NCI-H526 (cell line): ENCODE measurements at regions not wholly inside any gene's neighbourhood (a gene's known extent, or its start where the extent isn't known, plus 50 kb on each side); places are given as distances from the start of the nearest gene placed in this dataset.
A peak's percentile ranks its signal among the peaks of the same experiment; 100 is the strongest.

Source experiments
- DNase-seq, 2 experiments: peaks; one replicate each; lab custom pipeline; 2025; lab: John Stamatoyannopoulos, UW

DNA sequence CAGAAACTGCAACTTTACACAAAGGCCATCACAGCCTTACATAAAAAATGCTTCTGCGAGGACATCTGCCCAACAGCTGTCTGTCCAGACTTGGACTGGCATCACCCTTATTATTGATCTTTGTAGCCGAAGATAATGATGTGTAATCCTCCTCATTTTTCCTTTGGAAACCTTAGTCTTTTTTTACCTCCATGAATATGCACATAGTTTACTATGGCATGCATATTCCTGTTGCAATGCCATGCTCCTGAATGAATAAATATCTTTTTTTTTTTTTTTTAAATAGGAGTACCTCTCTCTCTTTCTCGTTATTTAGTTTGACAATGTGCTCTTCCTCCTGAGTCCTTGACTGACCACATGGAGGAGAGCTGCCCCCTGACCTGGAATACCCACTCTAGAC lies 409.6 kb upstream of the USP24 start:
- no peak for DNase-seq

GRCh38 chr1:55623311-55623710 lies 408.1 kb upstream of the USP24 start:
- DNase-seq = no peak

DNA sequence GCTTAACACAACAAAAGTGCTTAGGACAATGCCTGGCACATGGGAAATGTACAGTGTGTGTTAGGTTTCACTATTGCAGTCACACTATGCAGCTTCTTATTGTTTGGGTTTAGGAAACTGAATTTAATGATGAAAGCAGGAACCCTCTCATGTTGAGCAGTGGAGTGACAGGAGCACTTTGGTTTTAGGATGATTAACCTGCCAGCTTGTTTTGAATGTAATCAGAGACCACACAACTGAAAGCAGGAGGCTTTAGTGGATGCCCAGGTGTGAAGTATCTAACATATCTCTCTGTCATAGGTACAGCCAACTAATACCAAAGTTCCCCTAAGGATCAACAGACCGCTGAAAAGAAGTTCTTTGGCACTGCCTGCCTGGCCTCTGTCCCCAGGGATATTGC lies 406.9 kb upstream of the USP24 start:
- DNase-seq = no peak

- DNase-seq = no peak
Observed at GRCh38 chr1:55618199-55618598, 403.0 kb upstream of the USP24 start.

DNA sequence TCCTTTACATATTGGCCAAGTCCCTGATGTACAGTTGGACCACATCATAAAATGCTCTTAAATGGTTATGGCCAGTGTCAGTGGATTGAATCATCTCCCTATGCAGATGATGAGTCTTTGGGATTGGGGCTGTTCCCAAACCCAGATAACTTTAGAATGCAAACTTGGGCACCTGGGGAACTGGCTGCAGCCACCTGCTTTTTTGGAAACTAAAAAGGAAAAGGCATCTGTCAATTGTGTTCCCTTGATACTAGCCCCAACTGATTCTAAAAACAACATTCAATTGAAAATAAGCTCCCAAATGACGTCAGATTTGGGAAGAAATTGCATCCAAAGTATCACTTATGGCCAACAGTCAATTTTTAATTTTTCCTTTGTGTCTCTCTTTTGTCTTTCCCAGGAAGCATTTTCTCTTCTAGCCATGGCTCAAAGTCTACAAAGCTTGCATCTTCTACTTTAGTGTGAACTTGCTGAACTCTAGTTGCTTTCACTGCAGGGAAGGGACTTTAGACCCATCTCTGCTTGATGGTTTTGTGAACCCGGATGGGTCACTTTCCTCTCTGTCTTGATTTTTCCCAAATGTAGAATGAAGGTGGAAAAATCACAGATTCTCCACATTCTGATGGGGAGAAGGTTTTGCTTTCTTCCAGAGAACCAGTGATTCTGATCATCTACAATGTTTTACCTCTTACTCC lies 402.3 kb upstream of the USP24 start:
- DNase-seq = no peak

- no peak for DNase-seq
Observed at GRCh38 chr1:55612988-55613387, 397.8 kb upstream of the USP24 start.

DNA sequence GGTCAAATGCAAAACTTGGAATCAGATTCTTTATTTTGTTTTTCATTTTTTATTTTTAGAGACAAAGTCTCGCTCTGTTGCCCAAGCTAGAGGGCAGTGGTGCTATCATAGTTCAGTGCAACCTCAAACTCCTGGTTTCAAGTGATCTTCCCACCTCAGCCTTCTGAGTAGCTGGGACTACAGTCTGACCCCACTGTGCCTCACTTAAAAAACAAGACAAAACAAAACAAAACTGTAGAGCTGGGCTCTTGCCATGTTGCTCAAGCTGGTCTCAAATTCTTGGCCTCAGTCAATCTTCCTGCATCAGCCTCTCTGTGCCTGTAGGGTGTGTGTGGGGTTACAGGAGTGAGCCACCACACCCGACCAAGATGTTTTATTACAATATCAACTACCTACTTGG lies 396.0 kb upstream of the USP24 start:
- DNase-seq = no peak

GRCh38 chr1:55610203-55610602 lies 395.0 kb upstream of the USP24 start:
- DNase-seq = no peak

GRCh38 chr1:55609630-55610029 lies 394.5 kb upstream of the USP24 start:
- DNase-seq = no peak

DNA sequence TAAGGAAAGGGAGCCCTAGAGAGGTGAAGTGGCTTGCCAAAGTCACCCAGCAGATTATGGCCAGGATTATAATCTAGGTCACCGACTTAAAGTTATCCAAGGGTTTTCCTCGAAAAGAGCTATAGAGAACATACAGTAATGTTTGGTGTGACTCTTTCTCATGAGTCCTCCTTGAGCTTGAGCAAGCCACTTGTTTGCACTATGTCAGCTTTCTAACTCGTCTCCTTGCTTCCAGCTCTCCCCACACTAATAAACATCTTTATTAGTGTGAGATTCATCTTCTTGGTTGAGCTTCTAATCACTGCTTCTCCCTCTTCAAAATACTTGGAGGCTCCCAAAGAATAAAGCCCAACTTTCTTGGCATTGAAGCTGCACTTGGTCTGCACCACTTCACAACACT lies 390.0 kb upstream of the USP24 start:
- DNase-seq = no peak

GRCh38 chr1:55604749-55605148 lies 389.6 kb upstream of the USP24 start:
- no peak for DNase-seq

DNA sequence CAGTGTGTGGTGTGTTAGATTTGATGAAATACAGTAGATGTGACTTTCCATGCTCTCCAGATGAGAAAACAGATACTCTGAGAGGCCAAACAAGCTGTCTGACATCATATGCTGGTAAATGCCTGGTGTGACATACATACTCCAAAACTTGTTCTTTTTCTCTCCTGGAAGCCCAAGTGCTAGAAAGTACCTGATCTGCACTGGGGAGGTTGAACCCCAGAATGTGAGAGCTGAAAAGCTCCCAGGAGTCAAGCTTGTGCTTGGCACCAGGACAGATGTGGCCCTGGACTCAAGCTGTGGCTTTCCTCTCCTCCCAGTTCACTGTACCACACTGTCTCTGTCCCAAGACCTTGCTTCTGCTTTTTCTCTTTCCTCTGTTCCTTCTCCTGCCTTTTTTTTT lies 389.0 kb upstream of the USP24 start:
- no peak for DNase-seq

DNA sequence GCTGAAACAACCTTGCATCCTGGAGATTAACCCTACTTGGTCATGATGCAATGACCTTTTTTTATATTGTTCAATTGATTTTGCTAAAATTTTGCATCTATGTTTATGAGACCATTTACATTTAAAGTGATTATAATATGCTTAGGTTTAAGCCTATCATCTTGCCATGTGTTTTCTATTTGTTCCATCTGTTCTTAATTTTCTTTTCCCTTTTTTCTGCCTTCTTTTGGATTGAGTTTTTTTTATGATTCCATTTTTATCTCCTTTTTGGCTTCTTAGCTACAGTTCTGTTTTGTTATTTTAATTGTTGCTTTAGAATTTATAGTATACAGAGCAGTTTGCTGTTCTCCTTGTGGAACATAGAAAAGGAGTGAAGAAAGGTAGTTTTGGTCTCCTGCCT lies 385.1 kb upstream of the USP24 start:
- DNase-seq = no peak

DNA sequence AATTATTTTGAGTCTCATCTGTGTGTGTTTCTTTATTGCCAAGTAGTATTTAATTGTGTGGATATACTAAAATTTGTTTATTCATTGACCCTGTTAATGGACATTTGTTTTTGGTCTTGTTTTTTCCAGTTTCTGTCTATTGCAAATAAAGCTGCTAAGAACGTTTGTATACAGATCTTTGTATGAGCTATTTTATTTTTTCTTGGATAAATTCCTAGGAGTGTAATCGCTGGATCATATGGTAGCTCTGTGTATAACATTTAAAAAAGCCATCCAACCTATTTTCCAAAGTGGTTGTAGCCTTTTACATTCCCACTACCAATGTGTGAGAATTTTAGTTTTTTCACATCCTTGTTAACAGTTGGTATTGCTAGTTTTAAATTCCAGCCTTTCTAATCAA lies 382.7 kb upstream of the USP24 start:
- DNase-seq = no peak

GRCh38 chr1:55594701-55595100 lies 379.5 kb upstream of the USP24 start:
- DNase-seq = no peak

GRCh38 chr1:55593298-55593697 lies 378.1 kb upstream of the USP24 start:
- DNase-seq = no peak

DNA sequence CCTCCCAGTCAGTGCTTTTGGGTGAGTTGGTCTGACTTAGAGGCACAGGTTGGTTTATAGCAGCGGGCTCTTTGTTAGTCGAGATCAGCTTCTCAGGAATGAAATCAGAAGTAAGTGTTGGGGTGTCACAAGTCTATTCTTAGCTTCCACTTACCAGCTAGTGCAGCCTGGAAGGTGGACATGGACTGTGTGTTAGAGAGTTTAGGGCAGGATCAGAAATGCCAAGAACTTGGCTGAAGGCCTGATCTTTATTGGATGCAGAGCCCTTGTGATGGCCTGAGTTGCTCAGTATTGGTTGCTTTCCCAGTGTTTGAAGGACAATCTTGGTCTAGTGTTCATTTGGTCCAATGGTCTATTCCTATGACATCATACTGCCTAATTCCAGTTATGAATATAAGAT lies 377.0 kb upstream of the USP24 start:
- DNase-seq = no peak

DNA sequence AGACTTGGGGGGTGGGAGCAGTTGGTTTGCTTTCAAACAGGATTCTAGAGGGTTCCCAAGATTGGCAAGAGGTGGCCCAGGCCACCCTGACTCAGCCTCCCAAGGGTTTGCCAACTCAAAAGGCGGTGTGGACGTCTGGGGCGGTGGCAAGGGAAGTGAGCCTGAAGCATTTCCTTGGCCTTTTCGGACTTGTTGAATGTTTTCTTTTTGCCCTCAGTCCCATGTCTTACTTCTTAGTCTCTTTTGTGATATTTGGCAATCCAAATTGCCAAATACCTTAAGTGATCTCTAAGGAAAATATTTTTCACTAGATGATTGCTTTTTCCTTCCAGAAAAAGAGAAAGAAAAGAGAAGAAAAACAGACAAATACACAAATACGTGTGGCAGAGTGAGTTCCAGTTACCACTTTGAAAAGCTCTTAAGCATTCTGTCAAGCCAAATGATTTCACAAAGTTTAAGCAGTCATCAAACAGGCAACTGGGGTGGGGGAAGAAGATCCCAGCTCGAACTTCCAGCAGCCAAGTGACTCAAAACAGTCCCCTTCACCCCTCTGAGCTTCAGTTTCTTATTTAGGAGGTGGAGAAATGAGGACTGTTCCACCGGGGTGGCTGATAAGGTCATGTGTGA lies 374.6 kb upstream of the USP24 start:
- no peak for DNase-seq

- no peak for DNase-seq
Observed at GRCh38 chr1:55588309-55588708, 373.1 kb upstream of the USP24 start.

DNA sequence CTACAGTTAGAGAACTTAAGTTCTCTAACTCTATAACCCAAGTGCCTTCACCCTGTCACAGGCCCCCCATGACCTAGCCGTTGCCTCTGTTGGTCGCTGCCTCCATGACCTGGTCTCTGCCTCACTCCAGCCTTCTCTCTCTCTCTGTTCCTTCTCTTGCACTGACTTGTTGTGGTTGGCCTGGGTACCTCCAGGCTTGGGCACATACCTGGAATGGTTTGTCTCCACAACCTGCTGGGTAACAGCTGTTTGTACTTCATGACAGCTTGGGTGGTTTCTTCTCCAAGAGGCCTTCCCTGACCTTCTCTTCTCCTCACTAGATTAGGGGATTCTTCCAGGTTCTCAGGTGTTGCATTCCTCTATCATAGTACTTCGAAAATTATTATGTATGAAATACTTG lies 371.6 kb upstream of the USP24 start:
- DNase-seq = no peak

- DNase-seq = no peak
Observed at GRCh38 chr1:55585402-55585792, 370.2 kb upstream of the USP24 start.

- DNase-seq = peak; percentile 38 to 60
Observed at GRCh38 chr1:55584526-55585401, 369.6 kb upstream of the USP24 start.

GRCh38 chr1:55582084-55582483 lies 366.9 kb upstream of the USP24 start:
- peak; percentile 54 to 84 for DNase-seq
